MM.1S (cell line): ENCODE measurements at regions not wholly inside any gene's neighbourhood (a gene's known extent, or its start where the extent isn't known, plus 50 kb on each side); places are given as distances from the start of the nearest gene placed in this dataset.

Source experiments
- DNase-seq: peaks from one replicate; pipeline ENCODE4 v3.0.0-alpha.2; 2015
- H2AFZ ChIP-seq: fragments of 300-600 bp; sonication (generic); 2 replicates; pipeline ENCODE4 v1.6.0; 2016; ENCODE audit warnings: antibody characterized with exemption, low read length
- H3F3A ChIP-seq: fragments of 300-600 bp; sonication (generic); 2 replicates; pipeline ENCODE4 v1.6.1; 2016; ENCODE audit warnings: mild to moderate bottlenecking, antibody characterized with exemption, low read length, moderate library complexity, mixed read lengths; ENCODE audit not compliant: insufficient read depth
- H3K27ac ChIP-seq: fragments of 300-600 bp; sonication (generic); 2 replicates; pipeline ENCODE4 v1.5.1; 2016; ENCODE audit warnings: mild to moderate bottlenecking, low read length
- H3K27me3 ChIP-seq: fragments of 300-600 bp; sonication (generic); replicated peaks from 2 replicates; pipeline ENCODE4 v1.6.0; 2016; ENCODE audit warnings: low read length; ENCODE audit not compliant: insufficient read depth
- H3K36me3 ChIP-seq: fragments of 300-600 bp; sonication (generic); replicated peaks from 2 replicates; pipeline ENCODE4 v1.6.1; 2016; ENCODE audit warnings: mild to moderate bottlenecking, low read length, mixed read lengths; ENCODE audit not compliant: insufficient read depth
- H3K4me1 ChIP-seq: fragments of 300-600 bp; sonication (generic); 2 replicates; pipeline ENCODE4 v1.6.1; 2016; ENCODE audit warnings: low read length, mixed read lengths
- H3K4me2 ChIP-seq: fragments of 300-600 bp; sonication (generic); 2 replicates; pipeline ENCODE4 v1.6.0; 2016; ENCODE audit warnings: low read depth, low read length
- H3K4me3 ChIP-seq: fragments of 300-600 bp; sonication (generic); 2 replicates; pipeline ENCODE4 v1.5.1; 2016; ENCODE audit warnings: low read length, mixed read lengths
- H3K79me2 ChIP-seq: fragments of 300-600 bp; sonication (generic); 2 replicates; pipeline ENCODE4 v1.6.1; 2016; ENCODE audit warnings: mixed run types, low read length, mixed read lengths
- H3K9ac ChIP-seq: fragments of 300-600 bp; sonication (generic); 2 replicates; pipeline ENCODE4 v1.6.1; 2016; ENCODE audit warnings: low read length, mixed read lengths
- H3K9me2 ChIP-seq: fragments of 300-600 bp; sonication (generic); replicated peaks from 2 replicates; pipeline ENCODE4 v1.6.1; 2016; ENCODE audit warnings: mild to moderate bottlenecking, low read length, mixed read lengths; ENCODE audit not compliant: insufficient read depth
- H3K9me3 ChIP-seq: fragments of 300-600 bp; sonication (generic); replicated peaks from 2 replicates; pipeline ENCODE4 v1.6.1; 2016; ENCODE audit warnings: mild to moderate bottlenecking, low read length, mixed read lengths; ENCODE audit not compliant: insufficient read depth
- H4K20me1 ChIP-seq: fragments of 300-600 bp; sonication (generic); 2 replicates; pipeline ENCODE4 v1.6.1; 2016; ENCODE audit warnings: mild to moderate bottlenecking, low read length, moderate library complexity, mixed read lengths; ENCODE audit not compliant: insufficient read depth
- EZH2 ChIP-seq: fragments of 300-600 bp; sonication (generic); optimal IDR thresholded peaks from 2 replicates; pipeline ENCODE3; 2017; ENCODE audit warnings: low read depth, mild to moderate bottlenecking, antibody characterized with exemption, low read length, mixed read lengths
- EZH2phosphoT487 ChIP-seq: fragments of 300-600 bp; sonication (generic); IDR thresholded peaks from 2 replicates; pipeline ENCODE4 v1.6.1; 2018; ENCODE audit warnings: antibody characterized with exemption, low read length
- TF ChIP-seq, protein P1 (sequence below): fragments of 300-600 bp; sonication (generic); IDR thresholded peaks from 2 replicates; pipeline ENCODE4 v1.5.1; 2016; ENCODE audit warnings: antibody characterized with exemption, low read length, mixed read lengths

DNA sequence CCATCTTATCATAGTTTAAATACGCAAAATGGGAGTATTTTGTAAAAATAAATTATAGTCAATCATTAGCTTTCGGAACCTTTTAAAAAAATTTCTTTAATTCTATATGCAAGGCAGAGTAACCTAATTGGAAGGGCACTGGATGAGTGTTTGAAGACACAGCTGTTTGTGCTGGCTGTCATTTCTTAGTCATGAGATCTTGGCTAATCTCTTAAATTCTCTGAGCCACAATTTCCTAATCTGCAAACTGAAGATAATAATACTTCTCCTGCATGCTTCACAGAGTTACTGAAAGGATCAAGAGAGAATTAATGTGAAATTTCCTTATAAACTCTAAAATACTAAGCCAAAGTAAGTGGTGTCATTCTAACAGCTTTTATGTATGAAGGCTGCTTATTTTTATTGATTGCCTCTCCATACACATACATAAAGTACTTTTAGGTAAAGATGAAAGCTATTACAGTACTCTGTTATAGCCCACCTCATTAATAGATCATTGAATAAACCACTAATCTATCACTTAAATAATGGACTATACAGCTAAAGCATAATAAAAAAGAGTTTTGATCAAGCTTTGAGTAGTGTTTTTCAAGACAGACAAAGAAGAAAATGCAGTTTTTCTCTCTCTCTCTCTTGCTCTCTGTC lies 383.7 kb upstream of the IRAK1BP1 start:
- Histone ChIP-seq H3K79me2 (no peaks in the 10 kb centered on the region), H3K4me3 (no peak overlapping the region), H3K27me3 (no peaks in the 10 kb centered on the region), H4K20me1 (no peaks in the 10 kb centered on the region), H3K9me2 (no peaks in the 10 kb centered on the region), H3F3A (no peaks in the 10 kb centered on the region), H3K9ac (no peak overlapping the region), H3K4me2 (no peak overlapping the region), H3K9me3 (no peaks in the 10 kb centered on the region), H3K27ac (no peak overlapping the region), H2AFZ (no peak overlapping the region), H3K36me3 (no peaks in the 10 kb centered on the region), H3K4me1 (no peaks in the 10 kb centered on the region)
- TF ChIP-seq, protein P1, sequence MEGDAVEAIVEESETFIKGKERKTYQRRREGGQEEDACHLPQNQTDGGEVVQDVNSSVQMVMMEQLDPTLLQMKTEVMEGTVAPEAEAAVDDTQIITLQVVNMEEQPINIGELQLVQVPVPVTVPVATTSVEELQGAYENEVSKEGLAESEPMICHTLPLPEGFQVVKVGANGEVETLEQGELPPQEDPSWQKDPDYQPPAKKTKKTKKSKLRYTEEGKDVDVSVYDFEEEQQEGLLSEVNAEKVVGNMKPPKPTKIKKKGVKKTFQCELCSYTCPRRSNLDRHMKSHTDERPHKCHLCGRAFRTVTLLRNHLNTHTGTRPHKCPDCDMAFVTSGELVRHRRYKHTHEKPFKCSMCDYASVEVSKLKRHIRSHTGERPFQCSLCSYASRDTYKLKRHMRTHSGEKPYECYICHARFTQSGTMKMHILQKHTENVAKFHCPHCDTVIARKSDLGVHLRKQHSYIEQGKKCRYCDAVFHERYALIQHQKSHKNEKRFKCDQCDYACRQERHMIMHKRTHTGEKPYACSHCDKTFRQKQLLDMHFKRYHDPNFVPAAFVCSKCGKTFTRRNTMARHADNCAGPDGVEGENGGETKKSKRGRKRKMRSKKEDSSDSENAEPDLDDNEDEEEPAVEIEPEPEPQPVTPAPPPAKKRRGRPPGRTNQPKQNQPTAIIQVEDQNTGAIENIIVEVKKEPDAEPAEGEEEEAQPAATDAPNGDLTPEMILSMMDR, result no peak
- TF ChIP-seq EZH2phosphoT487 (no peak), EZH2 (no peak)
- no peak for DNase-seq

DNA sequence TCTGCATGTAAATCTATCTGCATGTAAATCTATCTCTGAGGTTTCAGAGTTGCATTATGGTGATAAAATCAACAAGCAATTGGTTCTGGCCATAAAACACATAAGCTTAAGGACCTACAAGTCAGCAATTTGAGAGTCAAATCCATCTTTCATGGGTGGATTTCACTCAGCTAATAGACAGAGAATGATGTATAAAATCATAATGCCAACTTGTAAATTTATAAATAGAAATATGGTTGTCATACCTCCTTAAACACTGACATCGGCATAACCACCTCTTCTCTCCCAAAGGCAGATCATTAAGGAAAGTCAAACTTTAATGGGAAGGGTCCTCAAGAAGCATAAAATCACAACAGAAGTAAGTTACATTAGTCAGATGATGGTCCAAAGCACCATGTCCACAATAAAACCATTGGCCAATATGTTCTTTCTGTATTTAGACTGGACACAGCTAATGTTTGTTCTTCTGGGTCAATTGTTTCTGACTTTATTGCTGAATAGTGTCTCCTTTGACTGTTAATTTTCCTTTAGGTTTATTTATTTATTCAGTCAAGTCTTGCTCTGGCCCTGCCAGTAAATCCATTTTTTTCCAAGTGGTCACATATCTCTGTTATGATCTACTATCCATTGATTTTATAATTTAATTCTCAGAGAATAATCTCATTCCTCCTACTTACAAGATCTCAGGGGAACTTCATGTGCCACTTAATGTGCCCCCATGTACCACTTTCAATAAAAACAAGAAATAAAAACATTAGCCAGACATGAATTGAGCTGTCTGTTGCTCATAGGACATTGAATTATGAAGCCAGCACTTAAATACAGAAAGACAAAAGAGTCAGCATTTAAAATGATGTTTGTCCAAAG lies 382.9 kb upstream of the IRAK1BP1 start:
- Histone ChIP-seq H3K9ac (no peak overlapping the region), H3F3A (no peaks in the 10 kb centered on the region), H3K27ac (no peak overlapping the region), H3K79me2 (no peaks in the 10 kb centered on the region), H3K4me3 (no peak overlapping the region), H3K4me2 (no peak overlapping the region), H3K36me3 (no peaks in the 10 kb centered on the region), H3K9me2 (no peaks in the 10 kb centered on the region), H3K4me1 (no peaks in the 10 kb centered on the region), H3K9me3 (no peaks in the 10 kb centered on the region), H3K27me3 (no peaks in the 10 kb centered on the region), H2AFZ (no peak overlapping the region), H4K20me1 (no peaks in the 10 kb centered on the region)
- TF ChIP-seq EZH2, result no peak
- no peak for TF ChIP-seq EZH2phosphoT487
- TF ChIP-seq, protein P1, result no peak
- DNase-seq, result no peak

DNA sequence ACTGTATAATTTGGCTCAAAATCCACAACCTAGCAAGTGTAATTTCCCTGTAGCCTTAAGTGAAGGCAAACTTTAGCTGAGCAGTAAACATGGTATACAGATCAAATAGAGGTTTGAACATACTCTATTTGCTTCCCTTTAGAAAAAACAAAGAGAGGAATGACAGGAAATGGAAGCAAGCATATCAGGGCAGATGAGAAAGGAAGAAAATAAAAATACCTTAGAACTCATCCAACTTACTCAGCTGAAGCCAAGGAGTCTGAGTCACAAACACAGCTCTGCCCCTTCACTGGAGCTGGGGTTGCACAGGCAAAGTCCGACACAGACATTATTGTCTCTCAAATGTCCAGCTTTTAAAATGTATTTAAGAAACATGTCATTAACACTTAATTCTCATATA lies 379.9 kb upstream of the IRAK1BP1 start:
- no peak overlapping the region for H3K9ac ChIP-seq
- H3F3A ChIP-seq, result no peaks in the 10 kb centered on the region
- H3K9me3 ChIP-seq, result no peaks in the 10 kb centered on the region
- no peaks in the 10 kb centered on the region for H4K20me1 ChIP-seq
- DNase-seq, result no peak
- no peak overlapping the region for H3K27ac ChIP-seq
- no peaks in the 10 kb centered on the region for H3K4me1 ChIP-seq
- no peaks in the 10 kb centered on the region for H3K9me2 ChIP-seq
- TF ChIP-seq, protein P1, result no peak
- no peak for TF ChIP-seq EZH2
- TF ChIP-seq EZH2phosphoT487, result no peak
- H3K4me3 ChIP-seq, result no peak overlapping the region
- no peaks in the 10 kb centered on the region for H3K27me3 ChIP-seq
- H2AFZ ChIP-seq, result no peak overlapping the region
- H3K4me2 ChIP-seq, result no peak overlapping the region
- no peaks in the 10 kb centered on the region for H3K36me3 ChIP-seq
- no peaks in the 10 kb centered on the region for H3K79me2 ChIP-seq
